ENCODE measurements at regions not wholly inside any gene's neighbourhood (a gene's known extent, or its start where the extent isn't known, plus 50 kb on each side); places are given as distances from the start of the nearest gene placed in this dataset.
A peak's percentile ranks its signal among the peaks of the same experiment; 100 is the strongest.

DNA sequence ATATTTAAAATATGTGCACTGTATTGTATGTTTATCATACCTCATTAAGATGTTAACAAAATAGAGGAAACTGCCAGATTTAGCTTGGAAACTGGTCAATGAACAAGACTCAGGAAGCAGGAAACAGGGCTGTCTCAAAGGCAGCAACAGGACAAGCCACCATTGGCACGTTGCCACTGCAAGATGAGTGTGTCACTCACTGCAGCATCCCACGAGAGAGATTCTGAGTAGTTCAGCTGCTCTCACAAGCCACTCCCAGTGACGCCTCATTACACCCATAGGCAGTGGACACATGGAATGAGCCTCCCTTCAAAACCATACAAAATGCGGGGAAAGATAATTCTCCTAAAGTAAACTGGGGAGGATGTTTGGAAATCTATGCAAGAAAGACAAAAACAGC, 181.9 kb upstream of the DLGAP1 start:
- peak; percentile 7 for DNase-seq

DNA sequence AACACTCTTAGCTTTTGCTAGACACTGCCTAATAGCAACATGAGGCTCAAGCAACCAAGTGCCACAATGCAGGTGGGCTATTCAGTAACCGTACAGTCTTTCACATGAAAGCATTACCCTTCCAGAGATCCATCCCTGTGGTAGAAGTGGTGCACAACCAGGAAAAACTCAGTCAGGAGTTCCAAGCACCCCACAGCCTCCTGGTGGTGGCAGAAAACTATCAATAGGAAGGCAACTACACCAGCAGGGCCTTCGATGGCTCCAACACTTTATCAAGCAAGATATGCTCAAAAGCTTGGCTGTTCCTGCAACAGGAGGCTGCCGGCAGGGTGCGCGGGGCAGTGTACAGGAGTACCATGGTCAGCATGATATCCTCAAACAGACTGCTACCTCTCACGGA, 176.1 kb upstream of the DLGAP1 start:
- no peak for DNase-seq

DNA sequence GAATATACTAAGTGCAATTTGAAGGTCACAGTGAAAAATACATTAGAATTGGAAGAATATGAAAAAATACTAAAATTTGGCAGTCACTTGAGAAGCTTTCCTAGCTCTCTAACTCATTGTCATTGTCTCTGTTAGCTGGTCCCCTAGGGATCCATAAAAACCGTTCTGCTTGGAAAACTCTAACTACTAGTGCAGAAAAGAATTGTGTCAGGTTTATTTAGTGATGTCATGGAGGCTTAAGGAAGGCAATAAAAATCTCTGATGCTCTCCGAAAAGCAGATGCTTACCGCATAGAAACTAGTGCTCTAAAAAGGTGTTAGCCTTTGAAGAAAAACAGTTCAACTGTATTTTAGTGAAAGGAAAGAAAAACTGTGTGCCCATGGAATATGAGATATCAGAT, 150.1 kb upstream of the DLGAP1 start:
- peak; percentile 41 for DNase-seq

DNA sequence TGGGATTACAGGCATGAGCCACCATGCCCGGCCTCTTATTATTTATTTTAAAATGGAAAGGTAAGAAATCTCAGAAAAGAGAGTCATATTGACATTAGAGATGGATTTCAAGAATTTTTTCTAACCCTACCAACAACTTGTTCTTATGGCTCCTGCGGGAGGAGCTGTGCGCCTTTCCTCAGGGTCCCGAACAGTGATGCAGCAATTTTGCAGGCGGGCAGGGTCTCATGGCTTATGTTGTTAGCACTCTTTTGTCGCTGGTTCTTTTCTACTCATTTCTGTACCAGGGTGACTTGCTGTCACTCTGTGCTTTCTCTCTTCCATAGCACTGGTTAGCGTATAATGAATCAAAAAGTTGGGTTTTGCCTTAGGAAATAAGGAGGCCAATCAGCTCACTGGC, 148.8 kb upstream of the DLGAP1 start:
- DNase-seq: no peak

DNA sequence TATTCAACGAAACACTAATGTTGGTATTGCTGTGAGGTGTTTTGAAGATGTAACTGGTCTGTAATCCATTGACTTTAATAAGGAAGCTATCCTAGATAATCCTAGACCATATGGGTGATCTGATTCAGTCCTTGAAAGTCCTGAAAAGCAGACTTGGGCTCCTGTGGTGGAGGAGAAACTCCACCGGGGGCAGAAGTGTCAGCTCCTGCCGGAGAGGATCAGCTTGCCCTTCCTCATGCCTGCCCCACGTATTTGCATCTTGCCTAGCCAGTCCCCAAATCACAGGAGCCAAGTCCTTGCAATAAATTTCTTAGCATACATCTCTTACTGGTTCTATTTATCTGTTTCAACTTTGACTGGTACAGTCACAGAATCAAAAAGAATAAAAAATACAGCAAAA, 144.2 kb upstream of the DLGAP1 start:
- no peak for DNase-seq

DNA sequence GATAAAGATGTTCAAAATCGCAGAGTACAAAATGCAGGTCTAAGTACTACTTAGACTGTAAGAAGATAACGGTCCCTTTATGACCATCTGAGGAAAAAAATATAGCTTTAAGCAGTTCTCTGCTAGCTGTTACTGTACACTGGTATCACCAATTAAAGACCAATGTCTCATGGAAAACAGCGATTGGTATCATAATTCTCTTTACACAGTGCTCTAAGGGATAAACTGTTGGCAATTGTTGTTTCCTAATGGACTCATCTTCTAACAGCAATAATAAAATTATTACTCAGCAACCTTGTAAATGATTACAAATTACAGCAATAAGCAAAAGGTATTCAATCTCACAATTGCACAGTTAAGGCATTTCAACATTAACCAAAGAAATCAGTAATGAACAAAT, 142.2 kb upstream of the DLGAP1 start:
- DNase-seq: no peak

DNA sequence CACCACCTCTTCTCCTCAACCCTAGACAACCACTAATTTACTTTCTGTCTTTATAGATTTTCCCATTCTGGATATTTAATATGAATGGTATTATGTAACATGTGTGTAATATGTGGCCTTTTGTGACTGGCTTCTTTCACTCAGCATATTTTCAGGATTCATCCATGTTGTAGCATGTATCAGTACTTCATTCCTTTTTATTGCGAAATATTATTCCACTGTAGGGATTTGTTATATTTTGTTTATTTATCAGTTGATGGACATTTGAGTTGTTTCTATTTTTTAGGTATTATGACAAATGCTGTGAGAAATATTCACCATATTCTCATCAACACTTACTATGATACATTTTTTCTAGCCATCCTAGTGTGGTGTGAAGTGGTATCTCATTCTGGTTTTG, 138.8 kb upstream of the DLGAP1 start:
- no peak for DNase-seq

DNA sequence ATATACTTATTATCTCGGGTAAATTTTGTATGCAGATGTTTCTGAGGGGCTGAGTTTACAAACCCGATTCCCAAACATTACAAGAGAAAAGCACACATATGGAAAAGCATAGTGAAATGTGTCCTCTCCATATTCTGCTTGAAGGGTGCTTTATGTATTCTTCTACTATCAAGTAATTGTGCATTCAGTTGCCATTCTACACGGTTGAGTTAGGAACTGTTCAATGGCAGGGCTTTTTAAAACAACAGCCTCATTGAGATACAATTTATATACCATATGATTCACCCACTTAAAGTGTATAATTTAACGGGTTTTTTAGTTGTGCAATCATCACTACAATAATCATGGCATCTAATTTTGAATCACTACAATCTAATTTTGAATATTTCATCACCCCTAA, 138.4 kb upstream of the DLGAP1 start:
- DNase-seq: no peak

DNA sequence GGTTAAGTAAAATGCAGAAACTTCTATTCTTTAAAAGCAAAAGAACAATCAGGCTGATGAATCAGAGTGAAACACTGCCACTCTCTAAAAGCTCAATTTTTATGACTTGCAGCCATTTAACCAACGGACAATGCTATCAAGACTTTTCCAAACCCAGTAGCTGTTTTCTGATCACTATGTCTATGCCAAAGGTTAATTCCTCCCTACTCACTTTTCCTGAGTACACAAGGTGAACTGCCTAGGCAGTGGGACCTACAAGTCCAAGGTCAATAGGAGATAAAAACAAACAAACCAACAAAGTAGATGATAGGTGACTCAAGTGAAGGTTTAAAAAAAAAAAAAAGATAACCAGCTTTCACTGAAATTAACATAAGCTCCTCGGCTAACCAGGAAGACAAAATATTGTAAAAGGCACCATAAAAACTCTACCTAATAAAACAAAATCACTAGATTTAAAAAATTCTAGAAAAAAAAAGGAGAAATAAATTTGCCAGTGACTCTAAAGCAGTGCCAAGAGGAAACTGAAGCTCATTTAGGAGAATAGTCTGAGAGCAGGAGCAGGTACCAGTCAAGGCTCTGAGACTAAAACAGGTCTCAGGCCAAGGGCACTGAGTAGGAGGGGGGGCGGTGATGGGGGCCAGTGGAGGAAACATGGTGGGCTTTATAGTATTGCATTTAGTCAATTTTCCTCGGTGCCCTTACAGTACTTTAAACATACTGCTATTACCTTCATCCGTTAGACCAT, 134.1 kb upstream of the DLGAP1 start:
- DNase-seq: no peak

DNA sequence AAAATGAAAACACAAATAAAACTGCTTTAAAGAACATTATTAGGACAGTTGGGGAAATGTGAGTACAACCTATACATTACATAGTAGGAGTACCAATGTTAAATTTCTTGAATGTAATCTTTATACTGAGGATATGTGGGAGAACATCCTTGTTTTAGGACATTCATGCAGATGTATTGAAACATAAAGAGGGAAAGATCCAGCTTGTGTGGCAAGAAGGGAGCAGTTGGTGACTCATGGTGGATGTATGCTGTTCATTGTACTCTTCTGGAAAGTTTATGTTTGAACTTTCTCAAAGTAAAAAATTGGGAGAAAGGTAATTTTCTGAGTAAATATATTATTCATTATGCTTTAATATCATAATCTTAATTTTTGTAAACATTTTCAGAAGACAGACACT, 132.1 kb upstream of the DLGAP1 start:
- no peak for DNase-seq

DNA sequence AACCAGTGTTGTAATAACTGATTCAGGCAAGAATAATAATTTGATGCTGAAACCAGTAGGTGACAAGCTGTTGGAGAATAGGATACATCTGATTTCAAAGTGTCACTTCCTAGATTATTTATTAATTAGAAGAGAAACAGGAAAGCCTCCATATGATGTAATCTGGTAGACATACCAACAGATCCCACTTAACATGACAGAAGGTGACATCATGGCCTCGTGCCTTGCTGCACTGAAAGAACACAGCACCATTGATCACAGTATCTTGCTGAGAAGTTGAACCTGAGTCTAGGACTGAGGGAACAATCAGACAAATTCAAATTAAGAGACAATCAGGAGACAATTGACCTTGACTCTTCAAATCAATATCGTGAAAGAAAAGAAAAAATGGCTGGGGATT, 131.6 kb upstream of the DLGAP1 start:
- no peak for DNase-seq

DNA sequence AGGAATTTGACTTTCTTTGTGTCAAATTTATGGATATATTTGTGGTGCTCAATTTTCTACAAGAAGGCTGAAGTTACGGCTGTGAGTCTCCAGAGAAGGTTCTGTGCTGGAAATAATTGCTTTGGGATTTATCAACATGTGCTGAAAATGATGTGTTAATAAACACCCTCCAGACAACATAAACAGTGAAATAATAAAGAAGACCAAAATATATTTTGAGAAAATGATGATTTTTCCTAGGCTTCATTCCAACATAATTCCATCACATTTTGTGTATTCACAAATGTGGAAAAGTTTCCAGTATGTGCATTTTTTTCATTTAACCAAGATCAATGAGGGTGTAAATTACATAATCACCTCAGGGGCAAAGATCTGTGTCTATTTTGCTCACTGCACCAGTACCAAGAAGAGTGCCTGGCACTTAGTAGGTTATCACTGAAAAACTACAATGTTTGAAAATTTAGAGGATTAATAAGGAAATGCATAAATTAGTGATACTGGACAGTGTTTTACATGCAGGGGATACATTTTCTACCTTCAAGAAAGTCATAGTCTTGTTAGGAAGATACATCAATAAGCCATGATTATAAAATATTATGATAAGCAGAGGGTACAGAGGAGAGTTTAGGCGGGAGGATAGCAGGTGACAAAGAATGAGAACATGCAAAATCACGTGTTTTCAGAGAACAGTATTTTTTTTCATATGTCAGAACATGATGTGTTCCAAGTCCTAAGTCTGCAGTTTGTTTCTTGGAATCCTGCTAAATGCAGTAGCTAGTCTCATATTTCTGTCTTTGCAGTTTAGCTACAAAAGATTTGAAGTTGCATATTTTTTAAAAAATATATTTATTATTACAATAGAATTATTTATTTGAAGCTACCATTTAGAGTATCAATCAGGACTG, 127.6 kb upstream of the DLGAP1 start:
- DNase-seq: peak; percentile 68

DNA sequence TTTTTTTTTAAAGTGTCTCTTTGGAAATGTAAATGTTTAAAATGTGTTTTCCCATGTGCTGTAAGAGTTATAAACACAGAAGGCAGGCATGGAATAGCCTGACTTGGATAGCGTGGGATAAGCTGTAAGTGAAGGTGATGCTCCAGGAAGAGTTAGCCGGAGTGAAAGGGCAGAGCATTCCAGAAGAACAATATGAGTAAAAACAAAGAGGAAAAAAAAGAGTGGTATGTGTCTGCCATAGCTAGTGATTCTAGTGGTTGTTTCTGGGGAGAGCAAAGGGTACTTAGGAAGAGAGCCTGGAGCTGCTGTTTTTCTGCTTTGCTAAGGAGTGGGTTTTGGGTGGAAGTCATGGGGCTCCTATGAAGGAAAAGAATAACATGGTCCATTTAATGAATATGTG, 126.9 kb upstream of the DLGAP1 start:
- no peak for DNase-seq

DNA sequence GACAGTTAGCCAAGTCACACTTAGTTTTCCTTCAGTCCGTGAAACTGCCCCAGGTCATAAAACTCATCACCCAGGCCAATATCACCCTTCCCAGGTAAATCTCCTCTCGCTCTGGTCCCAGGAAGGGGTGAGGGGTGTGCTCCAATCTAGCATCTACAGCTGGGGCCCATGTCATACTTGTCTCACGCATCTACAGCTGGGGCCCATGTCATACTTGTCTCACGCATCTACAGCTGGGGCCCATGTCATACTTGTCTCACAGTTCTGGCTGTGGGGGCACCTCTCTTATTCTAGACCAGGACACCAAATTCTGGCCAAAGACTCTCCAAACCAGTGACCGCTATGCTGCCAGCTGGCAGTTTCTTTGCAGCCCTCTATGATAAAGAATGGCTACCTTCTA, 123.3 kb upstream of the DLGAP1 start:
- no peak for DNase-seq

DNA sequence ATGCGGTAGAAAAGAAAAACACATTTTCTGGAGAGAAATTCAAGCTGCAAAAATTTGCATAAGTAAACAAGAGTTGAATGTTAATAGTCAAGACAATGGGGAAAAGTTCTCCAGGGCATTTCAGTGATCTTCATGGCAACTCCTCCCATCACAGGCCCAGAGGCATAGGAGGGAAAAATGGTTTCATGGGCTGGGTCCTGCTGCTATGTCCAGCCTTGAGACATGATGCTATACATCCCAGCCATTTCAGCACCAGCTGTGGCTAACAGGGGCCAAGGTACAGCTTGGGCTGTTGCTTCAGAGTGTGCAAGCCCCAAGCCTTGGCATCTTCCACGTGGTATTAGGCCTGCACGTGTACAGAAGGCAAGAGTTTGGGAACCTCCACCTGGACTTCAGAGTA, 118.6 kb upstream of the DLGAP1 start:
- no peak for DNase-seq

DNA sequence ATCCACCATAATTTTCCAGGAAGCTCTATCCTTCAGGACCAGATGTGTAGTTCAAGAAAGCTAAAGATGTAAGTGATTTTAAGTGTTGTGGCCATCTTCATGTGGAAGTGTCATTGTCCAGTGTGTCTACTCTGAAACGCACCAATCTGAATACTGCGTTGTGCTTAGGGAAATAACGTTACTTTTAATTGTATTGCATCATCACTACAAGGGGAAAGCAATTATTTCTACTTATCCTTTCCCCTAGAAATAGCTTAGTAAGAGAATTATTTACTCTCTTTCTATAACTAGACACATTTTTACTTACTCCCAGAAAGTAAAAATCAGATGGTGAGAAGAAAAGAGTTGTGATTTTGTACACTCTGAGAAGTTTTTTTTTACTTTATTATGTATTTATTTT, 102.4 kb upstream of the DLGAP1 start:
- DNase-seq: no peak

DNA sequence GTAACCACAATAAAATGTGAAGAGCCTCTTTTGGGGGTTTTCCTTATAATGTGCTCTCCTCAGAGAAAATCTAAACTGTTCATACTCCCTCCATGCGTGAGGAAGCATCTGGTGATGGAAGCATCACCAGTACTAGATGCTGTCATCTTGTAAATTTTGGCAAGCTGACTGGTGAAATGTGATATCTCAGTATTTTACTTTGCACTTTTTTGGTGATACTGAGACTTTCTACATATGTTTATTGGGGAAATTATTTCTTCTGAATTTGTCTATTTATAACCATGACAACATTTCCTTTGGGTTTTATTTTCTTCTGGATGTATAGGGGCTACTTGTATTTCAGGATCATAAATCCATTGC, 95.9 kb upstream of the DLGAP1 start:
- peak; percentile 82 for DNase-seq

DNA sequence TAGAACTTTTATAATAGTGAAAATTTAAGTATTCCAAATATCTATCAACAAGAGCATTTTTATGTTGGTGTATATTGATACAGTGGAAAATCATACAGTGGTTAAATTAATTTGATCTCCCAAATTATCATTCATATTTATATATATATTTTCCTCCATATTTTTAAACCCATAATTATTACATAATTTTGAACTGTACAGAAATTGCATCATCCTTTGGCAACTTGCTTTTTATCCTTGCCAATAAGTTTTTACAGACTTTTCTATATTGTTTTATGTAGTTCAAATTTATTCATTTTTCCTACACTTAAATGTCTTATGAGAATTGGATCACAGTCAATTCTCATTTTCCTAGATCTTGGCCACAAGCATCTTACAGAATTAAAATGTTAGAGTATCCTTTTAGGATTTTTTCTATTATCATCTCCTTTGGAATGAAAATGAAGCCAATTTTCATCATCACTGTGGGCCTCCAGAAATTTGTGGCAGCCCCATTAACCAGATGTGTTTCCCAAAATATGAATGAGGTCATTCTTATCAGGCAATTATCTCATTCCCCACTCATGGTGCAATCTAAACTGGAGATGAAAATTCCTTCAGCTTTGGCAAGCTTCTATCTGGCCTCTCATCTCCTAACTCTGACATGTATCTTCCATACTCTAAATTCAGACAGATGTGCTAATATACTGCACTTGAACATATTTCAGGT, 94.2 kb upstream of the DLGAP1 start:
- DNase-seq: peak; percentile 87

DNA sequence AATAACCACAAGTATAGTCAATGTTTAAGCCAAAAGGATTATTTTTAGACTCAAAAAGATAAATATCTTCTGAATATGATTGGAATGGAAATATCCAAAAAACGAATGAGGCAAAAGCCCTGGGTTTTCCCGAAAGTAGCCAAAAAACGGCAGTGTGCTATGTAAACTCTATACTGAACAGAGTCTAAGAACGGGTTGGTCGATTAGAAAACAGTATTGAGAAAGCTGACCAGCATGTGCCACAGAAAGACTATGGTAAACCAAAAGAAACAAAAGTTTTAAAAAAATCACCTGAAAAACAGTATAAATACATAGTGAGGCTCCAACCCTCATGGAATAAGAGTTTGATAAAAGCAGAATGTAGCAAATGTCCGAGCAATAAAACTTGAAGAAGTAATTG, 92.0 kb upstream of the DLGAP1 start:
- DNase-seq: no peak

DNA sequence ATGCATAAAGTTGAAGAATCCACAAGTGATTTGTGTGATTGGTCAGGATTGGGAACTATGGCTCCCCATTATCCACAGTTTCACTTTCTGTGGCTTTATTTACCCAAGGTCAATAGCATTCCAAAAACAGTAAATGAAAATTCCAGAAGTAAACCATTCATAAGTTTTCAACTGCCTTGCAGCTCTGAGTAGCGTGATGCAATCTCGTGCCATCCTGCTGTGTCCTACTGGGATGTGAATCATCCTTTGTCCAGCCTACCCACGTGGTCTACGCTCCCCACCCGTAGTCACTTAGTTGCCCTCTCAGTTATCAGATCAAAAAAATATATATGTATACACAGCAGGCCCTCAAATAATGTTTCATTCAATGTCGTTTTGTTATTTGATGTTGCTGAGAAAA, 89.0 kb upstream of the DLGAP1 start:
- DNase-seq: no peak

DNA sequence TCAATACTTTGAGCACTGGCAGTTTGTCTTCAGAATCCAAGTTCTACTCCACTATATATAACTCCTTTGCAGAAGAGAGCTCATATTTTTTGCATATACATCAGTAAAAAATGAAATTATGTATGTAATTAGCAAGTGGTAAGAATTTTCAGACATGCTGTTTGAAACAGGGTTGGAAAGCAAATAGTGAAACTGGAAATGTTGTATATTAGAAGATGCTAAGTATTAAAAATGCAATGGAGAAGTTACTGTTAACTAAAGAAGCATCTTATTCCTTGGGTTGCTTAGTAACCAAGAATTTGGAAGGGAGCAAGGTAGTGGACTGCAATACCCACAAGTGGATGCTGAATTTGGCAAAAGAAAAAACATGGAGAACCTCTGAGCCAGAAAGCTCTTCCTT, 88.6 kb upstream of the DLGAP1 start:
- no peak for DNase-seq

DNA sequence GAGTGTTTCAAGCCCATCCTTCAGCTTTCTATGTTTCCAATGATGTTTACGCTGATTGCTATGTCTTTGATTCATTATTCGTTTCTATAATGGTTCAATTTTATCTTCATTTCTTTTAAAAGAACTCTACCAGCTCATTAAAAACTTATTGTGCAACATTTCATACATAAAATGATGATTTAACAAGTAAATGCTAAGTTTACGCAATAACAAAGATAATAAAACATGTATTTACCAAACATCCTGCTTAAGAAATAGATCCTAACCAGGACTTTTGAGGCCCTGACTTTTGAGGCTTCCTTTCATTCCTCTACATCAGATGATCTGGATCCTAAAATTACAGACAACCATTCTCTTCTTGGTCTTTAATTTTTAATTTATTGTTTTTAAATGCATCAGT, 86.5 kb upstream of the DLGAP1 start:
- no peak for DNase-seq

DNA sequence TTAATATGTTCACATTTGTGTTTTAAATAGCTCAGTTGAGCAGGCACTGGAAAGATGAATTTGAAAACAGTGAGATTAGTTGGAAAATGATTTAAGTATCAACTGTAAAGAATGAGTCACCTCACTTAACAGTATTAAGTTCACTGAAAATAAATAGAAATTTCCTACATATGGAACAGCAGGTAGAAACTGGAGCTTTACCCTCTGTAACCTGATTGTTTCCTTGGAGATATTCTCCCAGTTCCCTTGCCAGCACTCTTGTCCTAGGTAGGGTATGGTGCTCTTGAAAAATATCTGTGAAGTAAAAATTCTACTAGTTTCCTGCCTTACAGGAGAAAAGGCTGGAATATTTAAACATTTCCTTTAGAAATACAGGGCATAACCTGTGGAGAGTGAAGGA, 81.3 kb upstream of the DLGAP1 start:
- DNase-seq: no peak
